ENCODE measurements at regions not wholly inside any gene's neighbourhood (a gene's known extent, or its start where the extent isn't known, plus 50 kb on each side); places are given as distances from the start of the nearest gene placed in this dataset.

DNA sequence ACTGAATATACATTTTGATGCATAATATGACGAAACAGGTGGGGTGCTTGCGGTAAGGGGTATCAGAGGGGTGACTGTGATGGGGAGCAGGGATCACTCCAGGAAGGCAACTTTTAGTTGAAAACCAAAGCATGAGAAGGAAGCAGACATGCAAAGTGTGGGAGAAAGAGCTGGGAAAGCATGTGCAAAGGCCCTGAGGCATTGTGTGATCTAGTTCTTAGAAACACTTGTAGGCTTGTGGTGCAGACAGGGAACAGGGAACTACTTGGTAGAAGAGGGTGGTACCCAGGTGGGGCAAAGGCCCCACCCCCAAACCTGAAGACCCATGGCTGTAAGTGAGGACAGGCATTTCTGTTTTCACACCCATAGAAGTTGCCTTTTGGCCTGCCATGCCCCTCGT lies 459.9 kb upstream of the EEF2KMT start:
- TF ChIP-seq, protein P1, sequence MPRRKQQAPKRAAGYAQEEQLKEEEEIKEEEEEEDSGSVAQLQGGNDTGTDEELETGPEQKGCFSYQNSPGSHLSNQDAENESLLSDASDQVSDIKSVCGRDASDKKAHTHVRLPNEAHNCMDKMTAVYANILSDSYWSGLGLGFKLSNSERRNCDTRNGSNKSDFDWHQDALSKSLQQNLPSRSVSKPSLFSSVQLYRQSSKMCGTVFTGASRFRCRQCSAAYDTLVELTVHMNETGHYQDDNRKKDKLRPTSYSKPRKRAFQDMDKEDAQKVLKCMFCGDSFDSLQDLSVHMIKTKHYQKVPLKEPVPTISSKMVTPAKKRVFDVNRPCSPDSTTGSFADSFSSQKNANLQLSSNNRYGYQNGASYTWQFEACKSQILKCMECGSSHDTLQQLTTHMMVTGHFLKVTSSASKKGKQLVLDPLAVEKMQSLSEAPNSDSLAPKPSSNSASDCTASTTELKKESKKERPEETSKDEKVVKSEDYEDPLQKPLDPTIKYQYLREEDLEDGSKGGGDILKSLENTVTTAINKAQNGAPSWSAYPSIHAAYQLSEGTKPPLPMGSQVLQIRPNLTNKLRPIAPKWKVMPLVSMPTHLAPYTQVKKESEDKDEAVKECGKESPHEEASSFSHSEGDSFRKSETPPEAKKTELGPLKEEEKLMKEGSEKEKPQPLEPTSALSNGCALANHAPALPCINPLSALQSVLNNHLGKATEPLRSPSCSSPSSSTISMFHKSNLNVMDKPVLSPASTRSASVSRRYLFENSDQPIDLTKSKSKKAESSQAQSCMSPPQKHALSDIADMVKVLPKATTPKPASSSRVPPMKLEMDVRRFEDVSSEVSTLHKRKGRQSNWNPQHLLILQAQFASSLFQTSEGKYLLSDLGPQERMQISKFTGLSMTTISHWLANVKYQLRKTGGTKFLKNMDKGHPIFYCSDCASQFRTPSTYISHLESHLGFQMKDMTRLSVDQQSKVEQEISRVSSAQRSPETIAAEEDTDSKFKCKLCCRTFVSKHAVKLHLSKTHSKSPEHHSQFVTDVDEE (CRISPR knock-in tag; IDR thresholded peaks at IDR 0.05) = no peak
- TF ChIP-seq ISL1 (CRISPR knock-in tag; IDR thresholded peaks at IDR 0.05) (no peak), ZFP3 (CRISPR knock-in tag; IDR thresholded peaks at IDR 0.05) (no peak), ARNTL (CRISPR knock-in tag; IDR thresholded peaks at IDR 0.05; ENCODE audit: borderline replicate concordance, low read depth) (no peak), TOX (CRISPR knock-in tag; IDR thresholded peaks at IDR 0.05; ENCODE audit: borderline replicate concordance) (no peak), ZNF565 (CRISPR knock-in tag; conservative IDR thresholded peaks at IDR 0.05; ENCODE audit: low read depth) (no peak), ZFP30 (CRISPR knock-in tag; IDR thresholded peaks at IDR 0.05) (no peak), OSR1 (CRISPR knock-in tag; IDR thresholded peaks at IDR 0.05) (no peak), PPARA (CRISPR knock-in tag; IDR thresholded peaks at IDR 0.05; ENCODE audit: borderline replicate concordance) (no peak)
- TF ChIP-seq, protein P2, sequence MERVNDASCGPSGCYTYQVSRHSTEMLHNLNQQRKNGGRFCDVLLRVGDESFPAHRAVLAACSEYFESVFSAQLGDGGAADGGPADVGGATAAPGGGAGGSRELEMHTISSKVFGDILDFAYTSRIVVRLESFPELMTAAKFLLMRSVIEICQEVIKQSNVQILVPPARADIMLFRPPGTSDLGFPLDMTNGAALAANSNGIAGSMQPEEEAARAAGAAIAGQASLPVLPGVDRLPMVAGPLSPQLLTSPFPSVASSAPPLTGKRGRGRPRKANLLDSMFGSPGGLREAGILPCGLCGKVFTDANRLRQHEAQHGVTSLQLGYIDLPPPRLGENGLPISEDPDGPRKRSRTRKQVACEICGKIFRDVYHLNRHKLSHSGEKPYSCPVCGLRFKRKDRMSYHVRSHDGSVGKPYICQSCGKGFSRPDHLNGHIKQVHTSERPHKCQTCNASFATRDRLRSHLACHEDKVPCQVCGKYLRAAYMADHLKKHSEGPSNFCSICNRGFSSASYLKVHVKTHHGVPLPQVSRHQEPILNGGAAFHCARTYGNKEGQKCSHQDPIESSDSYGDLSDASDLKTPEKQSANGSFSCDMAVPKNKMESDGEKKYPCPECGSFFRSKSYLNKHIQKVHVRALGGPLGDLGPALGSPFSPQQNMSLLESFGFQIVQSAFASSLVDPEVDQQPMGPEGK (CRISPR knock-in tag; IDR thresholded peaks at IDR 0.05; ENCODE audit: borderline replicate concordance) = no peak
- TF ChIP-seq, protein P3, sequence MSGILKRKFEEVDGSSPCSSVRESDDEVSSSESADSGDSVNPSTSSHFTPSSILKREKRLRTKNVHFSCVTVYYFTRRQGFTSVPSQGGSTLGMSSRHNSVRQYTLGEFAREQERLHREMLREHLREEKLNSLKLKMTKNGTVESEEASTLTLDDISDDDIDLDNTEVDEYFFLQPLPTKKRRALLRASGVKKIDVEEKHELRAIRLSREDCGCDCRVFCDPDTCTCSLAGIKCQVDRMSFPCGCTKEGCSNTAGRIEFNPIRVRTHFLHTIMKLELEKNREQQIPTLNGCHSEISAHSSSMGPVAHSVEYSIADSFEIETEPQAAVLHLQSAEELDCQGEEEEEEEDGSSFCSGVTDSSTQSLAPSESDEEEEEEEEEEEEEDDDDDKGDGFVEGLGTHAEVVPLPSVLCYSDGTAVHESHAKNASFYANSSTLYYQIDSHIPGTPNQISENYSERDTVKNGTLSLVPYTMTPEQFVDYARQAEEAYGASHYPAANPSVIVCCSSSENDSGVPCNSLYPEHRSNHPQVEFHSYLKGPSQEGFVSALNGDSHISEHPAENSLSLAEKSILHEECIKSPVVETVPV (CRISPR knock-in tag; IDR thresholded peaks at IDR 0.05) = no peak
- TF ChIP-seq, protein P4, sequence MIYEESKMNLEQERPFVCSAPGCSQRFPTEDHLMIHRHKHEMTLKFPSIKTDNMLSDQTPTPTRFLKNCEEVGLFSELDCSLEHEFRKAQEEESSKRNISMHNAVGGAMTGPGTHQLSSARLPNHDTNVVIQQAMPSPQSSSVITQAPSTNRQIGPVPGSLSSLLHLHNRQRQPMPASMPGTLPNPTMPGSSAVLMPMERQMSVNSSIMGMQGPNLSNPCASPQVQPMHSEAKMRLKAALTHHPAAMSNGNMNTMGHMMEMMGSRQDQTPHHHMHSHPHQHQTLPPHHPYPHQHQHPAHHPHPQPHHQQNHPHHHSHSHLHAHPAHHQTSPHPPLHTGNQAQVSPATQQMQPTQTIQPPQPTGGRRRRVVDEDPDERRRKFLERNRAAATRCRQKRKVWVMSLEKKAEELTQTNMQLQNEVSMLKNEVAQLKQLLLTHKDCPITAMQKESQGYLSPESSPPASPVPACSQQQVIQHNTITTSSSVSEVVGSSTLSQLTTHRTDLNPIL (CRISPR knock-in tag; IDR thresholded peaks at IDR 0.05; ENCODE audit: low read depth) = no peak

All from SK-N-SH treated with all-trans-retinoic acid at 6 μM for 48 hours (cell line).